ENCODE measurements at regions not wholly inside any gene's neighbourhood (a gene's known extent, or its start where the extent isn't known, plus 50 kb on each side); places are given as distances from the start of the nearest gene placed in this dataset.

DNA sequence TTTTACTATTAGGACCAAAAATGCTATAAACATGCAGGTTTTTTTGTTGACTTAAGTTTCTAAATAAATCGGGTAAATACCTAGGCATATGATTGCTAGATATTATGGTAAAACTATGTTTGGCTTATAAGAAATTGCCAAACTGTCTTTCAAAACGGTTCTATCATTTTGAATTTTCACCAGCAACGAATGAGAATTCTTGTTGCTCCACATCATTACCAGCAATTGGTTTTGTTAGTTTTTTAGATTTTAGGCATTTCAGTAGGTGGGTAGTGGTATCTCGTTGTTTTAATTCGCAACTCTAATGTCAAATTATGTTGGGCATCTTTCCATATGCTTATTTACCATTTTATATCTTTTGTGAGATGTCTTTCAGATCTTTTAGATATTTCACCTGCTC, 510.2 kb downstream of the JRKL start:
- Histone ChIP-seq H3K27me3 (ENCODE audit: control insufficient read depth, insufficient read depth, low read length) (no peaks in the 10 kb centered on the region), H3K4me1 (ENCODE audit: control insufficient read depth, insufficient read depth, low read length) (no peaks in the 10 kb centered on the region), H3K9me3 (ENCODE audit: control insufficient read depth, insufficient read depth, low read length) (no peaks in the 10 kb centered on the region), H4K8ac (ENCODE audit: low read depth in 2 of 2, low read length in 2 of 2) (no peak overlapping the region), H2BK120ac (ENCODE audit: low read depth, low read length) (no peak overlapping the region), H4K20me1 (ENCODE audit: insufficient read depth, low read length) (no peaks in the 10 kb centered on the region), H3K14ac (replicated peaks; ENCODE audit: low read depth, low read length) (no peak overlapping the region), H2AFZ (replicated peaks; ENCODE audit: low read length, poor library complexity) (no peak overlapping the region), H3K4me3 (ENCODE audit: insufficient read depth, low read depth, low read length) (no peak overlapping the region), H3K27ac (ENCODE audit: insufficient read depth, low read length) (no peak overlapping the region), H3K79me1 (ENCODE audit: low read depth in 1 of 2, low read length in 2 of 2) (no peaks in the 10 kb centered on the region), H3K9ac (ENCODE audit: low read depth, low read length) (no peak overlapping the region), H2BK5ac (ENCODE audit: low read depth, low read length, poor library complexity, severe bottlenecking) (no peak overlapping the region), H2BK20ac (ENCODE audit: low read depth, low read length) (no peak overlapping the region), H4K5ac (ENCODE audit: low read depth, low read length) (no peak overlapping the region), H3K23ac (ENCODE audit: low read depth, low read length) (no peak overlapping the region), H3K4me2 (ENCODE audit: low read depth, low read length) (no peak overlapping the region), H2AK9ac (replicated peaks; ENCODE audit: low read depth, low read length, poor library complexity) (no peak overlapping the region), H4K91ac (ENCODE audit: insufficient read depth, low read depth, low read length) (no peak overlapping the region), H3K56ac (ENCODE audit: extremely low read depth, insufficient read depth, low read length) (no peak overlapping the region), H3K18ac (ENCODE audit: low read depth, low read length) (no peak overlapping the region), H3K36me3 (ENCODE audit: control insufficient read depth, insufficient read depth, low read length) (no peaks in the 10 kb centered on the region), H2BK15ac (ENCODE audit: low read depth, low read length) (no peak overlapping the region), H3K9me1 (ENCODE audit: insufficient read depth, low read length) (no peaks in the 10 kb centered on the region), H3K4ac (ENCODE audit: low read depth, low read length) (no peak overlapping the region), H2AK5ac (ENCODE audit: low read depth, low read length) (no peak overlapping the region)
- no peak for ATAC-seq (ENCODE audit: low read depth)
- TF ChIP-seq MAFK (IDR thresholded peaks at IDR 0.05; ENCODE audit: low read depth, low read length) (no peak), CHD1 (IDR thresholded peaks at IDR 0.05; ENCODE audit: low read depth, low read length) (no peak), CEBPB (IDR thresholded peaks at IDR 0.05; ENCODE audit: low read depth, low read length) (no peak), BHLHE40 (IDR thresholded peaks at IDR 0.05; ENCODE audit: low read depth, low read length) (no peak), MAZ (IDR thresholded peaks at IDR 0.05; ENCODE audit: borderline replicate concordance, low read depth, low read length) (no peak), FOS (IDR thresholded peaks at IDR 0.05; ENCODE audit: low read depth, low read length) (no peak), MXI1 (IDR thresholded peaks at IDR 0.05; ENCODE audit: borderline replicate concordance, low read depth, low read length) (no peak), SMC3 (IDR thresholded peaks at IDR 0.05; ENCODE audit: low read depth, low read length) (no peak), POLR2A (IDR thresholded peaks at IDR 0.05; ENCODE audit: low read depth, low read length) (no peak)
- TF ChIP-seq, protein P1, sequence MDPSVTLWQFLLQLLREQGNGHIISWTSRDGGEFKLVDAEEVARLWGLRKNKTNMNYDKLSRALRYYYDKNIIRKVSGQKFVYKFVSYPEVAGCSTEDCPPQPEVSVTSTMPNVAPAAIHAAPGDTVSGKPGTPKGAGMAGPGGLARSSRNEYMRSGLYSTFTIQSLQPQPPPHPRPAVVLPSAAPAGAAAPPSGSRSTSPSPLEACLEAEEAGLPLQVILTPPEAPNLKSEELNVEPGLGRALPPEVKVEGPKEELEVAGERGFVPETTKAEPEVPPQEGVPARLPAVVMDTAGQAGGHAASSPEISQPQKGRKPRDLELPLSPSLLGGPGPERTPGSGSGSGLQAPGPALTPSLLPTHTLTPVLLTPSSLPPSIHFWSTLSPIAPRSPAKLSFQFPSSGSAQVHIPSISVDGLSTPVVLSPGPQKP (IDR thresholded peaks at IDR 0.05; ENCODE audit: borderline replicate concordance, low read depth, low read length): no peak
- TF ChIP-seq, protein P2, sequence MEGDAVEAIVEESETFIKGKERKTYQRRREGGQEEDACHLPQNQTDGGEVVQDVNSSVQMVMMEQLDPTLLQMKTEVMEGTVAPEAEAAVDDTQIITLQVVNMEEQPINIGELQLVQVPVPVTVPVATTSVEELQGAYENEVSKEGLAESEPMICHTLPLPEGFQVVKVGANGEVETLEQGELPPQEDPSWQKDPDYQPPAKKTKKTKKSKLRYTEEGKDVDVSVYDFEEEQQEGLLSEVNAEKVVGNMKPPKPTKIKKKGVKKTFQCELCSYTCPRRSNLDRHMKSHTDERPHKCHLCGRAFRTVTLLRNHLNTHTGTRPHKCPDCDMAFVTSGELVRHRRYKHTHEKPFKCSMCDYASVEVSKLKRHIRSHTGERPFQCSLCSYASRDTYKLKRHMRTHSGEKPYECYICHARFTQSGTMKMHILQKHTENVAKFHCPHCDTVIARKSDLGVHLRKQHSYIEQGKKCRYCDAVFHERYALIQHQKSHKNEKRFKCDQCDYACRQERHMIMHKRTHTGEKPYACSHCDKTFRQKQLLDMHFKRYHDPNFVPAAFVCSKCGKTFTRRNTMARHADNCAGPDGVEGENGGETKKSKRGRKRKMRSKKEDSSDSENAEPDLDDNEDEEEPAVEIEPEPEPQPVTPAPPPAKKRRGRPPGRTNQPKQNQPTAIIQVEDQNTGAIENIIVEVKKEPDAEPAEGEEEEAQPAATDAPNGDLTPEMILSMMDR (conservative IDR thresholded peaks at IDR 0.05; ENCODE audit: low read depth, low read length): no peak
- TF ChIP-seq, protein P3, sequence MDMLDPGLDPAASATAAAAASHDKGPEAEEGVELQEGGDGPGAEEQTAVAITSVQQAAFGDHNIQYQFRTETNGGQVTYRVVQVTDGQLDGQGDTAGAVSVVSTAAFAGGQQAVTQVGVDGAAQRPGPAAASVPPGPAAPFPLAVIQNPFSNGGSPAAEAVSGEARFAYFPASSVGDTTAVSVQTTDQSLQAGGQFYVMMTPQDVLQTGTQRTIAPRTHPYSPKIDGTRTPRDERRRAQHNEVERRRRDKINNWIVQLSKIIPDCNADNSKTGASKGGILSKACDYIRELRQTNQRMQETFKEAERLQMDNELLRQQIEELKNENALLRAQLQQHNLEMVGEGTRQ (IDR thresholded peaks at IDR 0.05; ENCODE audit: low read depth, low read length): no peak
- intact Hi-C loops (cut with micrococcal nuclease) (no loop called here), in situ Hi-C loops (cut with MboI; ENCODE audit: low sequenced_read_pairs) (no loop called here), dilution Hi-C loops (cut with HindIII; ENCODE audit: low sequenced_read_pairs, unreplicated experiment) (no loop called here)
- ChIA-PET POLR2A (ENCODE audit: unreplicated experiment) (no interaction called here), CTCF (no interaction called here)
- no CpG with 5 or more reads among the region's 5 CpGs for WGBS, 2 experiments (ENCODE audit: extremely low coverage in 2 of 2, insufficient read length in 1 of 2)
- no peak for DNase-seq
- BruUV-seq (replicated peaks): no TSS peak

All from IMR-90 (cell line).